Activated CD4-positive, alpha-beta T cell treated with anti-CD3 and anti-CD28 coated beads, Interleukin-2, amount 10 ng/mL, durations not matched to agents 7 days and 5 days (primary cell): ENCODE measurements at regions not wholly inside any gene's neighbourhood (a gene's known extent, or its start where the extent isn't known, plus 50 kb on each side); places are given as distances from the start of the nearest gene placed in this dataset.

Experiments
- CTCF ChIA-PET: fragments of 350-600 bp; sonication (Branson Sonifier 250); formaldehyde crosslinking; loops from one replicate; lab custom pipeline; 2021; ENCODE audit warnings: antibody characterized with exemption; lab: Charles Lee
- POLR2A ChIA-PET: fragments of 350-600 bp; sonication (Branson Sonifier 250); formaldehyde crosslinking; loops from one replicate; lab custom pipeline; 2021; ENCODE audit warnings: antibody characterized with exemption; lab: Charles Lee
- DNase-seq: peaks from one replicate; pipeline ENCODE4 v3.0.0-alpha.2; 2020
- H3K27ac Mint-ChIP-seq: one replicate; pipeline ENCODE4 v1.8.0; 2021; ENCODE audit warnings: mild to moderate bottlenecking, moderate library complexity, mixed read lengths
- H3K27me3 Mint-ChIP-seq: one replicate; pipeline ENCODE4 v1.8.0; 2021; ENCODE audit warnings: mixed read lengths
- H3K36me3 Mint-ChIP-seq: one replicate; pipeline ENCODE4 v1.8.0; 2021; ENCODE audit warnings: low read depth, mixed read lengths
- H3K4me1 Mint-ChIP-seq: one replicate; pipeline ENCODE4 v1.8.0; 2021; ENCODE audit warnings: mixed read lengths
- H3K4me3 Mint-ChIP-seq: one replicate; pipeline ENCODE4 v1.8.0; 2021; ENCODE audit warnings: mild to moderate bottlenecking, moderate library complexity, mixed read lengths
- H3K9me3 Mint-ChIP-seq: one replicate; pipeline ENCODE4 v1.8.0; 2021; ENCODE audit warnings: mixed read lengths

- no peaks in the 10 kb centered on the region for H3K27me3 Mint-ChIP-seq
- H3K36me3 Mint-ChIP-seq: no peaks in the 10 kb centered on the region
- no peaks in the 10 kb centered on the region for H3K4me1 Mint-ChIP-seq
- H3K9me3 Mint-ChIP-seq: no peaks in the 10 kb centered on the region
- ChIA-PET POLR2A (no interaction called here), CTCF (no interaction called here)
- no peak overlapping the region for H3K4me3 Mint-ChIP-seq
- H3K27ac Mint-ChIP-seq: no peak overlapping the region
- DNase-seq: no peak
These were observed 423.0 kb downstream of the IRS2 start for GRCh38 chr13:109363431-109363830.

DNA sequence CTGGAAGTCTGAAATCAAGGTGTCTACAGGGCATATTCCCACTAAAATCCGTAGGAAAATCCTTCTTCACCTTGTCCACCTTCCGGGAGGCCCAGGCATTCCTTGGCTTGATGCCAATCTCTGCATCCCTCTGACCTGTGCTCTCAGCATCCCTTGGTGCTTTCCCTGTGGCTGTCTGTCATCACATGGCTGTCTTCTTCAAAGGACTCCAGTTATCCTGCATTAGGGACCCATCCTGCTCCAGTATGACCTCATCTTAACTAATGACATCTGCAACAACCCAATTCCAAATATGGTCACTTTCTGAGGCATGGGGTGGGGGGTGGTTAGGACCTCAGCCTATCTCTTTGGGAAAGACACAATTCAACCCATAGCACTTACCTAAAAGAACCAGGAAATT is 423.8 kb downstream of the IRS2 start:
- no peaks in the 10 kb centered on the region for H3K27me3 Mint-ChIP-seq
- H3K9me3 Mint-ChIP-seq: no peaks in the 10 kb centered on the region
- H3K36me3 Mint-ChIP-seq: no peaks in the 10 kb centered on the region
- H3K4me3 Mint-ChIP-seq: no peak overlapping the region
- ChIA-PET CTCF (no interaction called here), POLR2A (no interaction called here)
- no peak overlapping the region for H3K27ac Mint-ChIP-seq
- no peak for DNase-seq
- H3K4me1 Mint-ChIP-seq: no peaks in the 10 kb centered on the region

GRCh38 chr13:109361562-109362289 is 424.7 kb downstream of the IRS2 start:
- no peak overlapping the region for H3K27ac Mint-ChIP-seq
- no peaks in the 10 kb centered on the region for H3K27me3 Mint-ChIP-seq
- no peaks in the 10 kb centered on the region for H3K9me3 Mint-ChIP-seq
- ChIA-PET CTCF (no interaction called here), POLR2A (no interaction called here)
- no peak for DNase-seq
- no peaks in the 10 kb centered on the region for H3K36me3 Mint-ChIP-seq
- no peaks in the 10 kb centered on the region for H3K4me1 Mint-ChIP-seq
- no peak overlapping the region for H3K4me3 Mint-ChIP-seq

DNA sequence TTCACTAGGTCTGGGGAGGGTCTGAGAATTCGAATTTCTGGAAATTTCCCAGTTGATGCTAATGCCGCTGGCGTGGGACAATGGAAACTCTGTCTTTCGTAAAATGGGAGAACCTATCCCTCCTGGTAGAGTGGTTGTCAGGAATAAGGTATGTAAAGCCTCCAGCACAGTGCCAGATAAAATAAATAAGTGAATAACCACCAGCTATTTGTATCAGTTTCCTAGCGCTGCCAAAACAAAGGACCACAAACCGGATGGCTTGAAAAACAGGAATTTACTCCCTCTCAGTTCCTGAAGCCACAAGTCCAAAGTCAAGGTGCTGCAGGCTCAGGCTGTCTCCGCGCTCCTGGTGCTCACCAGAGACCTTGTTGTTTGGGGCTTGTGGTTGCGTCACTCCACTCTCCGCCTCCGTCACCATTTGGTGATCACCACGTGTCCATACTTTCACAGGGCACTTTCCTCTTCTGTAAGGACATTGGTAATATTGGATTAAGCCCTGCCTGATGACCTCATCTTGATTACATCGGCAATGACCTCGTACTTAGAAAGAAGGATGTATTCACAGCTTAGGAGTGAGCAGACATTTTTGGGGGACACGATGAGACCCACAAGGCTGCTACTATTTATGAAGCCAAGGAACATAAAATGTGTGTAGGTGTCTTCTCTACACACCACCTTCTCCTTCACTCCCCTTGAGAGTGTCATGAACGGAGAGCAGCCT is 428.5 kb downstream of the IRS2 start:
- ChIA-PET POLR2A (no interaction called here), CTCF (no interaction called here)
- Mint-ChIP-seq H3K4me3 (no peak overlapping the region), H3K27me3 (no peaks in the 10 kb centered on the region), H3K9me3 (no peaks in the 10 kb centered on the region), H3K4me1 (no peaks in the 10 kb centered on the region), H3K27ac (no peak overlapping the region), H3K36me3 (no peaks in the 10 kb centered on the region)
- no peak for DNase-seq

DNA sequence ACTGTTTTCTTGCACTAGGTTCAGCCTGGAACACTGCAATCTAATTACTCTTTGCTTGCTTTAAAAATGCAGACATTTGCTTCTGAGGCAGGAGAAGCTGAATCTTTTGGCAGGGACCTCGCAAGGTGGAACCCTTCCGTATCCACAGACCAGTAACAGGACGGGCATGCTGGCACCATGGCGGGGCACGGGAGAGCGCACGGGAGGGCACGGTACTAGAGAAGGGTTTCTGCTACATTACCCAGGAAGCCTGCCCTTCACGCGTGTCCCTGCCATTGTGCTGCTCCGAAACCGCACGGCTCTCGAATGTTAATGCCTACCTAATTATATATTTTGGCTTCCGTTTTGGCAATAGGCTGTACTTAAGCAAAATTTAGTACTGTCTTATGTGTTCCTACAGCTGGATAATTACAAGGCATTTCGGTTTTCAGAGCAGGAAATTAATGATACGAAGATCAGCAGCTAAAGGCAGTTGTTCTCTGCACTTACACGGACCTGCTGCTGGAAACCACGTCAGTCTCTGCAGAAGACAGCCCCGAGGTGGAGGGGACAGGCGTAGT is 430.4 kb downstream of the IRS2 start:
- no peak for DNase-seq
- H3K27ac Mint-ChIP-seq: no peak overlapping the region
- H3K4me1 Mint-ChIP-seq: no peaks in the 10 kb centered on the region
- ChIA-PET POLR2A (no interaction called here), CTCF (interaction anchor here (0.6 kb wide), 1 partner anchor 506 kb away, joined by 3 read pairs; no protein-coding TSS in a partner anchor)
- no peaks in the 10 kb centered on the region for H3K36me3 Mint-ChIP-seq
- no peak overlapping the region for H3K4me3 Mint-ChIP-seq
- no peaks in the 10 kb centered on the region for H3K9me3 Mint-ChIP-seq
- H3K27me3 Mint-ChIP-seq: no peaks in the 10 kb centered on the region

- Mint-ChIP-seq H3K36me3 (no peaks in the 10 kb centered on the region), H3K27me3 (no peaks in the 10 kb centered on the region), H3K27ac (no peak overlapping the region), H3K4me1 (no peaks in the 10 kb centered on the region), H3K4me3 (no peak overlapping the region), H3K9me3 (no peaks in the 10 kb centered on the region)
- no peak for DNase-seq
- ChIA-PET POLR2A (no interaction called here), CTCF (no interaction called here)
These were observed 431.2 kb downstream of the IRS2 start for GRCh38 chr13:109355166-109355565.

GRCh38 chr13:109351236-109351635 is 435.1 kb downstream of the IRS2 start:
- DNase-seq: no peak
- Mint-ChIP-seq H3K4me1 (no peaks in the 10 kb centered on the region), H3K27me3 (no peaks in the 10 kb centered on the region), H3K9me3 (no peaks in the 10 kb centered on the region), H3K36me3 (no peaks in the 10 kb centered on the region), H3K27ac (no peak overlapping the region), H3K4me3 (no peak overlapping the region)
- ChIA-PET POLR2A (no interaction called here), CTCF (no interaction called here)

DNA sequence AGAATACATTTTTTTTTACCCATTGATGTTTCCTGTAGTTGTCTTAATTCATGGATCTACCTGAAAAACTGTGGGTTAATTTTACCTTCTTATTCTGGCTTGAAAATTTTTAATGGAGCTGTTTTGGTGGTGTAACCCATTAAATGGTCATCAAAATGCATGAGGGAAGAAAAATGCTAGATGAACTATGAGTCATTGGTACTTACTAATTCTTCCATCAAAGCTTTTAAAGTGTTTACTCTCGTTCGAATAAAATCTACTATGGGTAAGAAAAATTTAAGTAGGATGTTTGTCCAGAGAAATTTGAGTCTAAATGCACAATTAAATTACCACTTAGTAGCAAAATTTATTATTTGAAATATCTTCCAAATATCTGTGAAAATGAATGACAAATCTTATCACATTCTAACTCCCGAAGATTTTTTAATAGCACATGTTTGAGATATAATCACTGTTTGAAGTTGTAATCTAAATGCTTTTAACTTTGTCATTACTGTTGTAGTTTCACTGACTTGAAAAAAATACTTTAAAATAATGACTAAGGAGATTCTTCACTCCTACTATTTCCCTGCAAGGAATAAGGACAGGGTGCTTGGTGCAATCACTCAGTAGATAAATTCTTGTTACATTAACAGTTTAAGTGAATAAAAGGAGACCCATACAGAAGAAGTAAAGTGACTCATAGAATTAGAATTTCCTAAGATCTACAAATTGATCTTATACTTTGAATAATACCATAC is 437.7 kb downstream of the IRS2 start:
- H3K27ac Mint-ChIP-seq: no peak overlapping the region
- no peaks in the 10 kb centered on the region for H3K4me1 Mint-ChIP-seq
- DNase-seq: no peak
- H3K27me3 Mint-ChIP-seq: no peaks in the 10 kb centered on the region
- no peaks in the 10 kb centered on the region for H3K36me3 Mint-ChIP-seq
- H3K9me3 Mint-ChIP-seq: no peaks in the 10 kb centered on the region
- H3K4me3 Mint-ChIP-seq: no peak overlapping the region
- ChIA-PET POLR2A (no interaction called here), CTCF (no interaction called here)

GRCh38 chr13:109346060-109346459 is 440.3 kb downstream of the IRS2 start:
- DNase-seq: no peak
- Mint-ChIP-seq H3K4me1 (no peaks in the 10 kb centered on the region), H3K27ac (no peak overlapping the region), H3K4me3 (no peak overlapping the region), H3K36me3 (no peaks in the 10 kb centered on the region), H3K27me3 (no peaks in the 10 kb centered on the region), H3K9me3 (no peaks in the 10 kb centered on the region)
- CTCF ChIA-PET: no interaction called here
- POLR2A ChIA-PET: no interaction called here

GRCh38 chr13:109345433-109345941 is 440.9 kb downstream of the IRS2 start:
- DNase-seq: no peak
- no peaks in the 10 kb centered on the region for H3K36me3 Mint-ChIP-seq
- H3K9me3 Mint-ChIP-seq: no peaks in the 10 kb centered on the region
- H3K27ac Mint-ChIP-seq: no peak overlapping the region
- no peaks in the 10 kb centered on the region for H3K27me3 Mint-ChIP-seq
- POLR2A ChIA-PET: no interaction called here
- CTCF ChIA-PET: interaction anchor here (1.0 kb wide), 1 partner anchor 12 kb away, joined by 3 read pairs; no protein-coding TSS in a partner anchor
- H3K4me3 Mint-ChIP-seq: no peak overlapping the region
- no peaks in the 10 kb centered on the region for H3K4me1 Mint-ChIP-seq

GRCh38 chr13:109344552-109345157 is 441.7 kb downstream of the IRS2 start:
- no peaks in the 10 kb centered on the region for H3K27me3 Mint-ChIP-seq
- no peak for DNase-seq
- no peak overlapping the region for H3K4me3 Mint-ChIP-seq
- ChIA-PET CTCF (interaction anchor here (1.0 kb wide), 1 partner anchor 11 kb away, joined by 3 read pairs; no protein-coding TSS in a partner anchor), POLR2A (no interaction called here)
- H3K27ac Mint-ChIP-seq: no peak overlapping the region
- H3K4me1 Mint-ChIP-seq: no peaks in the 10 kb centered on the region
- H3K9me3 Mint-ChIP-seq: no peaks in the 10 kb centered on the region
- H3K36me3 Mint-ChIP-seq: no peaks in the 10 kb centered on the region

DNA sequence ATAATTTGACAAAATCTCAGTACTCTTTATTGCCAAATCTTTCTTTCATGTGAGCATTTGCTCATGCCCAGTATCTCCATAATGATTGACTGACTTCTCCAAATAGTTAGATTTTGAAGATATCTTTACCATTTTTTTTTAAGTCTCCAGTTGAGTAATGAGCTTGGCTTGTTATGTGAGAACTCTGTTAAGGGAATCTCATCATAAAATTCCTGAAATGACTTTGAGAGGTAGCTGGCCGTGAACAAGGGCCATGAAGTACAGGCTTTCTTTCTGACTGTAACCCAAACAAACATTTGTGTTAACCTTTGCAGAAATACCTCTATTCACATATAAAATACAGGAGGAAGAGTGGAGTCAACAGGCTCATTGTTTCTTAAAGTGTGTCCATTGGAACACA is 449.7 kb downstream of the IRS2 start:
- DNase-seq: no peak
- Mint-ChIP-seq H3K27me3 (peaks cover 2% of the 10 kb centered on the region), H3K4me1 (no peaks in the 10 kb centered on the region), H3K36me3 (no peaks in the 10 kb centered on the region), H3K9me3 (no peaks in the 10 kb centered on the region), H3K27ac (no peak overlapping the region), H3K4me3 (no peak overlapping the region)
- CTCF ChIA-PET: no interaction called here
- POLR2A ChIA-PET: no interaction called here
